Trophoblast cell (in vitro differentiated cells and primary cell): ENCODE measurements at regions not wholly inside any gene's neighbourhood (a gene's known extent, or its start where the extent isn't known, plus 50 kb on each side); places are given as distances from the start of the nearest gene placed in this dataset.
"Not testable (repeated sequence)": the region's sequence is repeated elsewhere in the genome, so short reads cannot be mapped to it uniquely, and the experiment has no call there.

Source experiments
- DNase-seq, 2 donors: peaks; one replicate each; pipeline ENCODE4 v3.0.0-alpha.2; 2016
- H2AFZ ChIP-seq: 2 replicates; pipeline ENCODE4 v1.6.1; 2013; ENCODE audit warnings: low read length, moderate library complexity, mild to moderate bottlenecking; ENCODE audit not compliant: insufficient read depth, poor library complexity
- H2AK5ac ChIP-seq: 2 replicates; pipeline ENCODE4 v1.6.1; 2013; ENCODE audit warnings: mild to moderate bottlenecking, low read length
- H2BK120ac ChIP-seq: 2 replicates; pipeline ENCODE4 v1.6.1; 2013; ENCODE audit warnings: low read length, mild to moderate bottlenecking, moderate library complexity; ENCODE audit not compliant: insufficient read depth, poor library complexity
- H2BK12ac ChIP-seq: 2 replicates; pipeline ENCODE4 v1.6.1; 2013; ENCODE audit warnings: mild to moderate bottlenecking, low read length, moderate library complexity
- H2BK5ac ChIP-seq: 2 replicates; pipeline ENCODE4 v1.6.1; 2013; ENCODE audit warnings: low read length, low read depth, moderate library complexity, mild to moderate bottlenecking; ENCODE audit not compliant: poor library complexity
- H3K14ac ChIP-seq: 2 replicates; pipeline ENCODE4 v1.6.1; 2013; ENCODE audit warnings: mild to moderate bottlenecking, low read length
- H3K18ac ChIP-seq: 2 replicates; pipeline ENCODE4 v1.6.1; 2013; ENCODE audit warnings: mild to moderate bottlenecking, low read length
- H3K23ac ChIP-seq: 2 replicates; pipeline ENCODE4 v1.6.1; 2013; ENCODE audit warnings: low read length
- H3K27ac ChIP-seq: 2 replicates; pipeline ENCODE4 v1.5.1; 2013; ENCODE audit warnings: low read depth, mild to moderate bottlenecking, inconsistent platforms, low read length, moderate library complexity
- H3K27me3 ChIP-seq: 2 replicates; pipeline ENCODE4 v1.6.1; 2013; ENCODE audit warnings: inconsistent platforms, mild to moderate bottlenecking, low read length, moderate library complexity; ENCODE audit not compliant: insufficient read depth
- H3K36me3 ChIP-seq, 2 experiments: 1 replicate in 1 of 2; 2 replicates in 1 of 2; pipeline ENCODE4 v1.6.1; 2013; ENCODE audit warnings: low read length in 2 of 2, mild to moderate bottlenecking in 2 of 2, moderate library complexity in 1 of 2; ENCODE audit not compliant: insufficient read depth in 2 of 2, control insufficient read depth in 1 of 2
- H3K4ac ChIP-seq: 2 replicates; pipeline ENCODE4 v1.6.1; 2013; ENCODE audit warnings: low read depth, mild to moderate bottlenecking, low read length, moderate library complexity
- H3K4me1 ChIP-seq, 2 experiments: 1 replicate in 1 of 2; 2 replicates in 1 of 2; pipeline ENCODE4 v1.6.1; 2013; ENCODE audit warnings: low read length in 2 of 2, mild to moderate bottlenecking in 2 of 2, moderate library complexity in 1 of 2; ENCODE audit not compliant: insufficient read depth in 2 of 2, control insufficient read depth in 1 of 2
- H3K4me2 ChIP-seq: 2 replicates; pipeline ENCODE4 v1.6.1; 2013; ENCODE audit warnings: inconsistent platforms, mild to moderate bottlenecking, low read length, moderate library complexity
- H3K4me3 ChIP-seq: 2 replicates; pipeline ENCODE4 v1.5.1; 2013; ENCODE audit warnings: mild to moderate bottlenecking, low read depth, low read length, inconsistent platforms
- H3K79me1 ChIP-seq: one replicate; pipeline ENCODE4 v1.6.1; 2013; ENCODE audit warnings: low read length
- H3K79me2 ChIP-seq: 2 replicates; pipeline ENCODE4 v1.6.1; 2013; ENCODE audit warnings: low read length, mild to moderate bottlenecking; ENCODE audit not compliant: control insufficient read depth, insufficient read depth, poor library complexity
- H3K9ac ChIP-seq: 2 replicates; pipeline ENCODE4 v1.6.1; 2013; ENCODE audit warnings: mild to moderate bottlenecking, low read length
- H3K9me3 ChIP-seq: 2 replicates; pipeline ENCODE4 v1.6.1; 2013; ENCODE audit warnings: low read depth, mild to moderate bottlenecking, control low read depth, inconsistent platforms, low read length; ENCODE audit not compliant: insufficient read depth
- H4K12ac ChIP-seq: 2 replicates; pipeline ENCODE4 v1.6.1; 2013; ENCODE audit warnings: low read depth, mild to moderate bottlenecking, low read length, moderate library complexity
- H4K8ac ChIP-seq: 2 replicates; pipeline ENCODE4 v1.6.1; 2013; ENCODE audit warnings: low read depth, mild to moderate bottlenecking, low read length, moderate library complexity
- H4K91ac ChIP-seq: one replicate; pipeline ENCODE4 v1.6.1; 2013; ENCODE audit warnings: low read depth, mild to moderate bottlenecking, low read length, moderate library complexity
- WGBS: extraction: QIAGEN DNeasy Blood & Tissue Kit; methylation state at CpG from one replicate; pipeline ENCODE4 v1.1.7; 2013; ENCODE audit warnings: missing lambda C conversion rate; ENCODE audit not compliant: insufficient read length, insufficient coverage; ENCODE audit errors: extremely low coverage; 5-methylcytosine and 5-hydroxymethylcytosine counted together

GRCh38 chr1:204785023-204785422 lies 85.6 kb upstream of the NFASC start:
- not testable (repeated sequence) for H3K18ac ChIP-seq, H3K23ac ChIP-seq, H2AFZ ChIP-seq, H3K27me3 ChIP-seq, H4K91ac ChIP-seq, H3K27ac ChIP-seq, H3K4me1 ChIP-seq, H2AK5ac ChIP-seq, H2BK12ac ChIP-seq, H2BK120ac ChIP-seq, H3K14ac ChIP-seq, H3K4me3 ChIP-seq, H3K4ac ChIP-seq, H4K12ac ChIP-seq, H3K79me2 ChIP-seq, H3K9me3 ChIP-seq, H3K79me1 ChIP-seq, H3K4me2 ChIP-seq, H3K9ac ChIP-seq, H4K8ac ChIP-seq, H3K36me3 ChIP-seq, DNase-seq, H2BK5ac ChIP-seq
- WGBS: no CpG with 5 or more reads among the region's 4 CpGs

GRCh38 chr1:204788470-204788869 lies 82.2 kb upstream of the NFASC start:
- H3K14ac ChIP-seq: no peak overlapping the region
- H3K18ac ChIP-seq: no peak overlapping the region
- H3K27me3 ChIP-seq: no peaks in the 10 kb centered on the region
- no peak overlapping the region for H3K9ac ChIP-seq
- no peak for DNase-seq
- no peaks in the 10 kb centered on the region for H3K9me3 ChIP-seq
- no peak overlapping the region for H3K4ac ChIP-seq
- H3K27ac ChIP-seq: no peak overlapping the region
- no peak overlapping the region for H4K91ac ChIP-seq
- H2AK5ac ChIP-seq: no peak overlapping the region
- no peak overlapping the region for H2BK12ac ChIP-seq
- H3K79me2 ChIP-seq: no peaks in the 10 kb centered on the region
- H3K4me2 ChIP-seq: no peak overlapping the region
- H3K4me1 ChIP-seq: no peaks in the 10 kb centered on the region
- no peak overlapping the region for H3K4me3 ChIP-seq
- no peak overlapping the region for H3K23ac ChIP-seq
- no peak overlapping the region for H4K8ac ChIP-seq
- no peak overlapping the region for H2BK5ac ChIP-seq
- H2AFZ ChIP-seq: no peak overlapping the region
- no peaks in the 10 kb centered on the region for H3K79me1 ChIP-seq
- H3K36me3 ChIP-seq: no peaks in the 10 kb centered on the region
- no peak overlapping the region for H2BK120ac ChIP-seq
- no peak overlapping the region for H4K12ac ChIP-seq

GRCh38 chr1:204791453-204792353 lies 79.0 kb upstream of the NFASC start:
- Histone ChIP-seq H4K12ac (no peak overlapping the region), H4K91ac (no peak overlapping the region), H3K9me3 (no peaks in the 10 kb centered on the region), H3K4me3 (no peak overlapping the region), H3K4me1 (no peaks in the 10 kb centered on the region), H4K8ac (no peak overlapping the region), H2BK5ac (no peak overlapping the region), H3K79me1 (no peaks in the 10 kb centered on the region), H3K36me3 (no peaks in the 10 kb centered on the region), H3K14ac (no peak overlapping the region), H3K4me2 (no peak overlapping the region), H3K9ac (no peak overlapping the region), H3K23ac (no peak overlapping the region), H2BK120ac (no peak overlapping the region), H3K18ac (no peak overlapping the region), H3K4ac (no peak overlapping the region), H2AK5ac (no peak overlapping the region), H2BK12ac (no peak overlapping the region), H3K27ac (no peak overlapping the region), H3K27me3 (no peaks in the 10 kb centered on the region), H3K79me2 (no peaks in the 10 kb centered on the region), H2AFZ (no peak overlapping the region)
- DNase-seq: peak; percentile 65 to 88
- no CpG with 5 or more reads among the region's 15 CpGs for WGBS

- WGBS: no CpG with 5 or more reads among the region's 6 CpGs
- H3K14ac ChIP-seq: no peak overlapping the region
Observed at GRCh38 chr1:204792354-204792692, 78.3 kb upstream of the NFASC start.

More at GRCh38 chr1:204792354-204792692, 78.3 kb upstream of the NFASC start:
- Histone ChIP-seq H2BK5ac (no peak overlapping the region), H3K27ac (no peak overlapping the region), H2BK12ac (no peak overlapping the region), H4K8ac (no peak overlapping the region), H3K27me3 (no peaks in the 10 kb centered on the region), H4K12ac (no peak overlapping the region), H2AK5ac (no peak overlapping the region), H3K4ac (no peak overlapping the region), H3K4me3 (no peak overlapping the region), H3K36me3 (no peaks in the 10 kb centered on the region), H3K18ac (no peak overlapping the region), H4K91ac (no peak overlapping the region), H2BK120ac (no peak overlapping the region), H3K4me2 (no peak overlapping the region), H3K79me1 (no peaks in the 10 kb centered on the region), H3K4me1 (no peaks in the 10 kb centered on the region), H3K9me3 (no peaks in the 10 kb centered on the region), H3K79me2 (no peaks in the 10 kb centered on the region), H3K23ac (no peak overlapping the region), H2AFZ (no peak overlapping the region), H3K9ac (no peak overlapping the region)
- DNase-seq: no peak
